K562 (cell line): ENCODE measurements at regions not wholly inside any gene's neighbourhood (a gene's known extent, or its start where the extent isn't known, plus 50 kb on each side); places are given as distances from the start of the nearest gene placed in this dataset.
A peak's percentile ranks its signal among the peaks of the same experiment; 100 is the strongest.

Experiments
- ATF6 ChIP-seq: sonication (generic); formaldehyde crosslinking; IDR thresholded peaks from 2 replicates; pipeline ENCODE4 v1.4.0; 2020; ENCODE audit warnings: mild to moderate bottlenecking, missing genetic modification reagents
- BHLHE40 ChIP-seq: IDR thresholded peaks from 2 replicates; pipeline ENCODE4 v1.6.1; 2011; ENCODE audit warnings: low read length, improper control_type of control experiment
- CAMTA2 ChIP-seq: fragments of 250-450 bp; sonication (Bioruptor Pico); conservative IDR thresholded peaks from 2 replicates; pipeline ENCODE4 v1.5.1; 2022
- DMBX1 ChIP-seq: fragments of 250-450 bp; sonication (Bioruptor Pico); IDR thresholded peaks from 2 replicates; pipeline ENCODE4 v1.8.0; 2022; ENCODE audit warnings: inconsistent platforms, mild to moderate bottlenecking, moderate library complexity, borderline replicate concordance
- E2F4 ChIP-seq: sonication (generic); formaldehyde crosslinking; IDR thresholded peaks from 2 replicates; pipeline ENCODE4 v1.8.0; 2022; ENCODE audit warnings: mild to moderate bottlenecking, low read depth, missing genetic modification reagents
- KDM4B ChIP-seq, 2 experiments: fragments of 450-650 bp in 1 of 2; sonication (generic) in 1 of 2; IDR thresholded peaks; 2 replicates each; pipeline ENCODE4 v1.6.1; 2016 to 2017; ENCODE audit warnings: borderline replicate concordance in 2 of 2, antibody characterized with exemption in 1 of 2, low read depth in 1 of 2, mild to moderate bottlenecking in 1 of 2
- MECOM ChIP-seq: fragments of 250-450 bp; sonication (Bioruptor Pico); IDR thresholded peaks from 2 replicates; pipeline ENCODE4 v1.8.0; 2022; ENCODE audit warnings: inconsistent platforms
- NONO ChIP-seq, 2 experiments: fragments of 200-400 bp in 1 of 2; fragments of 450-650 bp in 1 of 2; formaldehyde crosslinking in 1 of 2; IDR thresholded peaks; 2 replicates each; pipeline ENCODE4 v1.6.1; 2017; ENCODE audit warnings: low read depth in 2 of 2, mild to moderate bottlenecking in 2 of 2, moderate library complexity in 2 of 2, low read length in 1 of 2
- NR3C1 ChIP-seq: sonication (generic); formaldehyde crosslinking; IDR thresholded peaks from 2 replicates; pipeline ENCODE4 v1.8.1; 2022; ENCODE audit warnings: missing genetic modification reagents
- PHTF2 ChIP-seq: fragments of 250-450 bp; sonication (Bioruptor Pico); IDR thresholded peaks from 2 replicates; pipeline ENCODE4 v1.5.0; 2021; ENCODE audit warnings: mild to moderate bottlenecking
- POLR2B ChIP-seq: fragments of 450-650 bp; IDR thresholded peaks from 2 replicates; pipeline ENCODE4 v1.6.1; 2018; ENCODE audit warnings: low read depth; ENCODE audit not compliant: partially characterized antibody
- PTTG1 ChIP-seq: fragments of 450-650 bp; IDR thresholded peaks from 2 replicates; pipeline ENCODE4 v1.6.1; 2016; ENCODE audit warnings: low read depth, mild to moderate bottlenecking, missing genetic modification characterization, missing compliant biosample characterization
- SIX5 ChIP-seq, 2 experiments: IDR thresholded peaks; 2 replicates each; pipeline ENCODE4 v1.6.1; 2011; ENCODE audit warnings: low read length in 2 of 2, borderline replicate concordance in 1 of 2, low read depth in 1 of 2, mild to moderate bottlenecking in 1 of 2, moderate library complexity in 1 of 2; ENCODE audit not compliant: insufficient read depth in 1 of 2
- SNIP1 ChIP-seq: fragments of 450-650 bp; IDR thresholded peaks from 2 replicates; pipeline ENCODE4 v1.7.1; 2017; ENCODE audit warnings: low read depth, mild to moderate bottlenecking
- TAF1 ChIP-seq: IDR thresholded peaks from 2 replicates; pipeline ENCODE4 v1.6.1; 2011; ENCODE audit warnings: mild to moderate bottlenecking, low read length, moderate library complexity; ENCODE audit not compliant: insufficient read depth, control insufficient read depth, severe bottlenecking; ENCODE audit errors: extremely low read depth
- TFAP4 ChIP-seq: sonication (generic); formaldehyde crosslinking; IDR thresholded peaks from 2 replicates; pipeline ENCODE4 v1.8.0; 2022; ENCODE audit warnings: missing genetic modification reagents, mild to moderate bottlenecking, moderate library complexity, borderline replicate concordance
- THAP7 ChIP-seq: fragments of 250-450 bp; sonication (Bioruptor Pico); IDR thresholded peaks from 2 replicates; pipeline ENCODE4 v1.5.0; 2021
- ZFP36 ChIP-seq: fragments of 150-350 bp; IDR thresholded peaks from 2 replicates; pipeline ENCODE4 v1.6.1; 2018; ENCODE audit warnings: low read length, low read depth; ENCODE audit not compliant: partially characterized antibody
- ZNF280B ChIP-seq: fragments of 250-450 bp; sonication (Bioruptor Pico); IDR thresholded peaks from 2 replicates; pipeline ENCODE4 v1.5.1; 2021; ENCODE audit warnings: mild to moderate bottlenecking
- ZNF445 ChIP-seq: fragments of 250-450 bp; sonication (Bioruptor Pico); IDR thresholded peaks from 2 replicates; pipeline ENCODE4 v1.4.0; 2020; ENCODE audit warnings: low read depth, mild to moderate bottlenecking, moderate library complexity
- ZNF764 ChIP-seq: fragments of 250-450 bp; sonication (Bioruptor Pico); IDR thresholded peaks from 2 replicates; pipeline ENCODE4 v1.4.0; 2020; ENCODE audit warnings: low read depth, mild to moderate bottlenecking, moderate library complexity
- ZNF830 ChIP-seq: fragments of 250-450 bp; sonication (Bioruptor Pico); IDR thresholded peaks from 2 replicates; pipeline ENCODE4 v1.5.0; 2021; ENCODE audit warnings: mild to moderate bottlenecking

GRCh38 chr7:106572394-106573124 lies 88.4 kb downstream of the CCDC71L start (continued):
- TF ChIP-seq KDM4B (IDR thresholded peaks at IDR 0.05; ENCODE audit: borderline replicate concordance in 2 of 2, low read depth in 1 of 2) (no peak), DMBX1 (0 out of 2 replicates have a peak, but pooled peaks have one; percentile 39), ZFP36 (no peak), NONO (IDR thresholded peaks at IDR 0.05; ENCODE audit: low read depth in 2 of 2, low read length in 1 of 2) (no peak), NR3C1 (CRISPR knock-in tag) (no peak), TFAP4 (CRISPR knock-in tag) (no peak), THAP7 (no peak), PTTG1 (tag) (no peak), ATF6 (CRISPR knock-in tag) (no peak), PHTF2 (no peak), BHLHE40 (no peak), ZNF764 (CRISPR knock-in tag) (no peak), ZNF445 (CRISPR knock-in tag) (no peak), TAF1 (no peak), SNIP1 (no peak), SIX5 (IDR thresholded peaks at IDR 0.05; ENCODE audit: borderline replicate concordance in 1 of 2, insufficient read depth in 1 of 2, low read depth in 1 of 2, low read length in 2 of 2) (no peak), MECOM (CRISPR knock-in tag) (peak; percentile 50; the same call in 1 of the 2 replicates), ZNF280B (CRISPR knock-in tag) (no peak), CAMTA2 (CRISPR knock-in tag) (no peak), ZNF830 (CRISPR knock-in tag) (no peak), E2F4 (no peak), POLR2B (no peak)
